Activated B cell treated with CpG ODN at 0.5 μM for 24 hours (primary cell): ENCODE measurements at regions not wholly inside any gene's neighbourhood (a gene's known extent, or its start where the extent isn't known, plus 50 kb on each side); places are given as distances from the start of the nearest gene placed in this dataset.

Experiments
- ATAC-seq: fragments of 200-7000 bp; cut with Tn5 transposase; one replicate; pipeline ENCODE4 v1.10.0; 2021; ENCODE audit warnings: low read depth, mild to moderate bottlenecking, moderate library complexity
- CTCF ChIA-PET: fragments of 350-600 bp; sonication (Branson Sonifier 250); formaldehyde crosslinking; loops from one replicate; lab custom pipeline; 2021; ENCODE audit warnings: antibody characterized with exemption; lab: Charles Lee
- POLR2A ChIA-PET: fragments of 350-600 bp; sonication (Branson Sonifier 250); formaldehyde crosslinking; loops from one replicate; lab custom pipeline; 2021; ENCODE audit warnings: antibody characterized with exemption; lab: Charles Lee
- DNase-seq: peaks from one replicate; pipeline ENCODE4 v3.0.0; 2022
- H3K27ac Mint-ChIP-seq: one replicate; pipeline ENCODE4 v1.8.0; 2020; ENCODE audit warnings: mixed read lengths
- H3K27me3 Mint-ChIP-seq: one replicate; pipeline ENCODE4 v1.8.0; 2021; ENCODE audit warnings: mixed read lengths
- H3K36me3 Mint-ChIP-seq: one replicate; pipeline ENCODE4 v1.8.0; 2021; ENCODE audit warnings: low read depth, mixed read lengths
- H3K4me1 Mint-ChIP-seq: one replicate; pipeline ENCODE4 v1.8.0; 2021; ENCODE audit warnings: mixed read lengths
- H3K4me3 Mint-ChIP-seq: one replicate; pipeline ENCODE4 v1.8.0; 2020; ENCODE audit warnings: mild to moderate bottlenecking, mixed read lengths
- H3K9me3 Mint-ChIP-seq: one replicate; pipeline ENCODE4 v1.8.0; 2020; ENCODE audit warnings: mixed read lengths
- intact Hi-C: fragments of 100-400 bp; cut with micrococcal nuclease; formaldehyde crosslinking; loops from one replicate; pipeline ENCODE4 v1.15.1; 2024
- TF ChIP-seq, protein P1 (sequence below): fragments of 200-600 bp; IDR thresholded peaks from one replicate; pipeline ENCODE4 v1.8.0; 2022; ENCODE audit warnings: antibody characterized with exemption, mild to moderate bottlenecking

DNA sequence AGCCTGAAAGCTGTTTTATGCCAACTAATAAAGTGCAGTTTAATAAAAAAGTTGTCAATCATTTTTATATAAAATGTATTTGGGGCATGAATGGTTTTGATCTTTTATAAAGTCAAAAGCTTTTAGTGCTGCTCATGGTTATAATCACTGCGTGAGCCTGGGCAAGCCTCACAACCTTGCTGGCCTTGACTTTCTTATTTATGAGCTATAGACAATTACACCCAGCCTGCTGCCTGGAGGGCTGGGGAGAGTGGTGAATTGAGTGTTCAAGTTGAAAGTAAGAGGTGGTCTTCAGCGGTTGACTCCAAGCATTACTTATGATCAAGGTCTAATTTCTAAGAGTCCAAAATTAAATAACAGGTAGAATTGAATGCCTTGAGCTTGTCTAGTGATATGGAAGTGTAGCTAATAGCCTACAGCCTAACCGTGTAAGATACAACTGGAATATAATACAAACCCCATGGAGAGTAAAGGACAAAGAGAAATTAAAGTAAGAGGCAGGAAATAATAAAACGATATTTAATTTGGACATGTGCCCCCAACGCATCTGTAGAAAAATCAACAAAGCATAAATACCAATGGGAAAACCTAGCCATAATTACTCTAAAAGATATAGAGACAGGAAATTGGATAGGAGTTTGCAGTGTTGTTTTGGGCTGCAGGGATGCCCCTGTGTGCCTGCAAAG is 106.0 kb upstream of the CYP1B1 start:
- Mint-ChIP-seq H3K27ac (no peak overlapping the region), H3K4me1 (peaks cover 14% of the 10 kb centered on the region), H3K36me3 (no peaks in the 10 kb centered on the region), H3K27me3 (peaks cover 13% of the 10 kb centered on the region), H3K9me3 (peaks cover 3% of the 10 kb centered on the region), H3K4me3 (no peak overlapping the region)
- CTCF ChIA-PET: no interaction called here
- POLR2A ChIA-PET: no interaction called here
- ATAC-seq: no peak
- intact Hi-C loops: no loop called here
- no peak for DNase-seq
- TF ChIP-seq, protein P1, sequence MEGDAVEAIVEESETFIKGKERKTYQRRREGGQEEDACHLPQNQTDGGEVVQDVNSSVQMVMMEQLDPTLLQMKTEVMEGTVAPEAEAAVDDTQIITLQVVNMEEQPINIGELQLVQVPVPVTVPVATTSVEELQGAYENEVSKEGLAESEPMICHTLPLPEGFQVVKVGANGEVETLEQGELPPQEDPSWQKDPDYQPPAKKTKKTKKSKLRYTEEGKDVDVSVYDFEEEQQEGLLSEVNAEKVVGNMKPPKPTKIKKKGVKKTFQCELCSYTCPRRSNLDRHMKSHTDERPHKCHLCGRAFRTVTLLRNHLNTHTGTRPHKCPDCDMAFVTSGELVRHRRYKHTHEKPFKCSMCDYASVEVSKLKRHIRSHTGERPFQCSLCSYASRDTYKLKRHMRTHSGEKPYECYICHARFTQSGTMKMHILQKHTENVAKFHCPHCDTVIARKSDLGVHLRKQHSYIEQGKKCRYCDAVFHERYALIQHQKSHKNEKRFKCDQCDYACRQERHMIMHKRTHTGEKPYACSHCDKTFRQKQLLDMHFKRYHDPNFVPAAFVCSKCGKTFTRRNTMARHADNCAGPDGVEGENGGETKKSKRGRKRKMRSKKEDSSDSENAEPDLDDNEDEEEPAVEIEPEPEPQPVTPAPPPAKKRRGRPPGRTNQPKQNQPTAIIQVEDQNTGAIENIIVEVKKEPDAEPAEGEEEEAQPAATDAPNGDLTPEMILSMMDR: no peak

DNA sequence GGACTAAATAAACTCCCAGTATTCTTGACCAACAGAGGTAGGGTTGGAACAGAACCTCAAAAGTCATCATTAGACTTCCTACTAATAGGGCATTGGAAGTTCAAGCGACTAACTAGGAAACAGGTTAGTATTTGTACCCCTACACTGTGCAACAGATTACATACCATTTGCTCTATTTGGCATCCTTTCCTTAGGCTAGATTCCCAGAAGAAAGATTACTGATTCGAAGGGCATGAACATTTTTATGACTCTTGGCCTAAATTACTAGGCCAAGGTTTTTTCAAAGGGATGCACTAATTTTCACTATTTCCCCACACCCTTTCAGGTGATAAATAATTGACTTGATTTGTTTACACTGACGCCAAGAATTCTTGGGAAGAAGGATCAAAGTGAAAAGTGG is 104.8 kb upstream of the CYP1B1 start:
- H3K27ac Mint-ChIP-seq: no peak overlapping the region
- TF ChIP-seq, protein P1: no peak
- ChIA-PET CTCF (no interaction called here), POLR2A (no interaction called here)
- intact Hi-C loops: no loop called here
- peaks cover 3% of the 10 kb centered on the region for H3K9me3 Mint-ChIP-seq
- H3K27me3 Mint-ChIP-seq: peaks cover 14% of the 10 kb centered on the region
- ATAC-seq (no peak), DNase-seq (no peak)
- peaks cover 10% of the 10 kb centered on the region for H3K4me1 Mint-ChIP-seq
- H3K36me3 Mint-ChIP-seq: no peaks in the 10 kb centered on the region
- H3K4me3 Mint-ChIP-seq: no peak overlapping the region

DNA sequence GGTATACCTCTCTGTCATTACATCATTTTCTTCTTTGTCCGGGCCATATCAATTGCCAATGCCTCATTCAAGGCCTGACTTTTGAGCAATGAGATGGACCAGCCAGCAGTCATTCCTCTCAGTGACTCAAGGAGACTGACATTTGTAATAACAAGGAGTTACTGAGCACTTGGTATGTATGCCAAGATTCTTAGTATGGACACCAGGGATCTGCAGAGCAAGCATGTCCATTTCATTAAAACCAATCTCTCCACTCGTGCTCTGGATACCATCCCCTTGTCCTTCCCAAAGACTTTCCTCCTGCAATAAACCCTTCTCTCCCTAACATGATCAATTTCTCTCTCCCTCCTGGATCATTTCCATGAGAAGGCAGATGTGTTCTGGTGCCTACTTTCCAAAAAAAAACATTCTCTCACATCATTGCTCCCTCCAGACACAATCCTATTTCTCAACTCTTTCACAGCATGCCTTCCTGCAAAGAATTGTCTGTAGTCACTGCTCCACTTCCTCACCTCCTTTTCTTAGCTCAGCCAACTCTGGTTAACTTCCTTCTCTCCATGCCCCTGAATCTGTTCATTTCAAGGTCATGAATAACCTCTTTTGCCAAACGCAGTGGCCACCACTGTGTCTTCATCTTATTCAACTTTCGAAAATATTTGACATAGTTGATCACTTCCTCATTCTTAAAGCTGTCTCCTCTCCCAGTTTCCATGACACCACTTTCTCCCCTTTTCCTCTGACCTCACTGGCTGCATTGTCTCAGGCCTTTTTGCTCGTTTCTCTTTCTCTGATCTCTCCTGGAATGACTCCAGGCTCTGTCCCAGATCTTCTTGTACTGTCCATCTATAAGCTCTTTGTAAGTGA is 102.8 kb upstream of the CYP1B1 start:
- Mint-ChIP-seq H3K9me3 (no peaks in the 10 kb centered on the region), H3K36me3 (no peaks in the 10 kb centered on the region), H3K4me1 (no peaks in the 10 kb centered on the region), H3K27ac (no peak overlapping the region), H3K4me3 (no peak overlapping the region), H3K27me3 (peaks cover 14% of the 10 kb centered on the region)
- ChIA-PET POLR2A (no interaction called here), CTCF (no interaction called here)
- ATAC-seq: no peak
- no peak for DNase-seq
- TF ChIP-seq, protein P1: no peak
- intact Hi-C loops: no loop called here

DNA sequence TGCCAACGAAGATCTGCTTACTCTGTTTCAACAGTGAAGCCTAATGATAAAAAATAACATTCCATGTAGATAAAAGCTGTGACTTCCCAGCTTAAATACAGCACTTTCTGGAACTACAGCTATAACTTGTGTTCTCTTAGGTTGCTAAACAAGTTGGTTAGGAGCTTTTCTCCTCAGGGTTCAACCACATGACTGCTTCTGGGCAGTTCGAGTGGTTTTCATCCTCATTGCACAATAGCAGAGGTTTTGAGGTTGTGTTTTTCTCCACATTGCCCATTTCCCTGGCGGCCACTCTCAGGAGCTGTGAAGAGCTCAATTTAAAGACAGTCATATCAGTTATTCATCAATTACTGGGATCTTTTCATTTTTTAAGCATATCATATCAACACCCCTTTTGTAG is 102.2 kb upstream of the CYP1B1 start:
- TF ChIP-seq, protein P1: no peak
- no peak for ATAC-seq
- H3K4me3 Mint-ChIP-seq: no peak overlapping the region
- H3K9me3 Mint-ChIP-seq: no peaks in the 10 kb centered on the region
- no peak for DNase-seq
- ChIA-PET POLR2A (no interaction called here), CTCF (no interaction called here)
- peaks cover 14% of the 10 kb centered on the region for H3K27me3 Mint-ChIP-seq
- H3K27ac Mint-ChIP-seq: no peak overlapping the region
- no peaks in the 10 kb centered on the region for H3K36me3 Mint-ChIP-seq
- intact Hi-C loops: no loop called here
- no peaks in the 10 kb centered on the region for H3K4me1 Mint-ChIP-seq

DNA sequence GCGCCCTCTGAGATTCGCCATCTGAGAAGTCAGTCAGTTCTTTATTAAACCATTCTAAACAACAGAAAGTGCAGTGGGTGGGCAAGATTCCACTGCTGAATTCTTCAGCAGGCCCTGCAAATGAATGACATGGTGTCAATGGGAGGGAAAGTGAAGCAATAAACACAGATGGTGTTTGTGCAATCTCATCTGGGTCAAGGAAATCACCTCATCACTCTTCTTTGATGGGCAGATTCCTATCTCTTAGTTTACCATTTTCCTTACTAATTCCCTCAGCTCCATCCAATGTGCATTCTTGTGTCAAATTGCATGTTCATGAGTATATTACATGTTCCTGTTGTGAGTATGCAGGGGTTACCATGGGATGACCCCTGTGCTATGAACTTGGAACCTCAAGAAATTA is 100.7 kb upstream of the CYP1B1 start:
- POLR2A ChIA-PET: no interaction called here
- ATAC-seq: no peak
- H3K27me3 Mint-ChIP-seq: peaks cover 15% of the 10 kb centered on the region
- TF ChIP-seq, protein P1: no peak
- no peaks in the 10 kb centered on the region for H3K9me3 Mint-ChIP-seq
- no peaks in the 10 kb centered on the region for H3K4me1 Mint-ChIP-seq
- H3K36me3 Mint-ChIP-seq: no peaks in the 10 kb centered on the region
- no peak overlapping the region for H3K4me3 Mint-ChIP-seq
- CTCF ChIA-PET: no interaction called here
- no peak overlapping the region for H3K27ac Mint-ChIP-seq
- intact Hi-C loops: no loop called here
- no peak for DNase-seq
